ENCODE measurements at regions not wholly inside any gene's neighbourhood (a gene's known extent, or its start where the extent isn't known, plus 50 kb on each side); places are given as distances from the start of the nearest gene placed in this dataset.

DNA sequence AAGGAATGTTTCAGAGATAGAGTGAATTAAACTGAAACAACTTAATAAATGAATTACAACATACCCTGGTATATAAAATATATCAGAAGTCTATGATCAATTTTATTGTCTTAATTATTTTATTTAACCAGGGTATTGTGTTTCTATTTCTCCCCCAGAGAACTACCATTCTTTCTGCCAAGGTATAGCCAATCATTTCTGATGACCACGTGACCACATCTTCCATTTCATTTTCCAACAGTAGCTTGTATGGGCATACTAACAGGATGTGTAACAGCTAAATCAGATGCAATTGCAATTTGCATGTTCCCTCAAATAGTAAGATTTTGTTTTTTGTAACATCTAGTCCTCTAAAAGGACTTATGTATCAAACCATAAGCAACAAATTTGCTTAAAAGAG is 123.9 kb upstream of the COL1A2 start:
- DNase-seq (ENCODE audit: low read depth, low spot score) = no peak

DNA sequence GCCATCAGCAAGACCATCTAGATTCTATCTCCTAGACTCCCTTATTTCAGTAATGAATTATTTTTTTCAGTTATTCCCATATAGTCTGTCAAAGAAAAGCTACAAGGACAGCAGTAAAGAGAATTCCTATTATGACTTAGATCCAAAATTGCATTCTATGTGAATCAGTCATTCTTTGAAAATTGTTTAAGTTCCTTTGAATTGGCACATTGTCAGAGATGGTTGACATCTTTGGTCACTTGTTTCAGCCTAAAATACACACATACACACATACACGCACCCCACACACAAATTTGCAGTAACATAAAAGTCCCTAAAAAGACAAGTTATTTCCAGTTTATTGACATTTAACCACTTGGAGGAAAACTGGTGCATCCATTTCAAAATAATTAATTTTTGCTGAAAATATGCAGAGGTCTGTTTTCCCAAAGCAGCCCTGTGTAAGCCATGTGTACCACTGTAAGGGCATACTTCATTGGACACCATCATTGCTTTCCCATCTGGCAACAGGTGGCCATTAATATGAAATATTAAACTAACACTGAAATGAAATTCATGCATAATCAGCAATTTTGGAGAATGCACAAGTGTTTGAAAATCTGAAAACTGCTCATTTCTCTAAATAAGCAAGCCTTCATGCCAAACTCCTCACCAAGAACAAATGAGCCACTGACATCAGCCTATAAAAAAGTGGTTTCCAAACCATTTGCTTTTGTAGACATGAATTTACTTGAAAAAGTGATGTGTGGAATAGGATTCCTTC is 121.7 kb upstream of the COL1A2 start:
- DNase-seq (ENCODE audit: low read depth, low spot score) = no peak

DNA sequence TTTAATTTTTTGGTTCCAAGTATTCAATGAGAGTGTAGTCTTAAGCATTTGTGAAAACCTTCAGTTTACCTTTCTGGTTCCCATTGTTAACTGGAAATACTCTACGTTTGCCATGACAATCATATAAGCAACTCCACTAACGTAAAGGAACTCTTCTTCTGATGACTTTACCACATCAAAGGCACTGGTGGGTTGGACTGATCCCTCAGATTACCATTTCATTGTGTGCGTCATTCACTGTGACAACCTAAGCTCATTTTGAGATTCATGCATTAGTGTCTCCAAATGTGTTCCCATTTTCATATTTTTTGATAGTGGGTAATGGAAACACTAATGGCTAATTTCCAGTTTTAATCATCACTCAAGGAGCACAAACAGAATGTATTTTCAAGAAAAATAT is 119.9 kb upstream of the COL1A2 start:
- no peak for DNase-seq (ENCODE audit: low read depth, low spot score)

GRCh38 chr7:94276027-94276426 is 118.7 kb upstream of the COL1A2 start:
- no peak for DNase-seq (ENCODE audit: low read depth, low spot score)

- DNase-seq (ENCODE audit: low read depth, low spot score) = no peak
These were observed 117.9 kb upstream of the COL1A2 start for GRCh38 chr7:94276795-94277194.

DNA sequence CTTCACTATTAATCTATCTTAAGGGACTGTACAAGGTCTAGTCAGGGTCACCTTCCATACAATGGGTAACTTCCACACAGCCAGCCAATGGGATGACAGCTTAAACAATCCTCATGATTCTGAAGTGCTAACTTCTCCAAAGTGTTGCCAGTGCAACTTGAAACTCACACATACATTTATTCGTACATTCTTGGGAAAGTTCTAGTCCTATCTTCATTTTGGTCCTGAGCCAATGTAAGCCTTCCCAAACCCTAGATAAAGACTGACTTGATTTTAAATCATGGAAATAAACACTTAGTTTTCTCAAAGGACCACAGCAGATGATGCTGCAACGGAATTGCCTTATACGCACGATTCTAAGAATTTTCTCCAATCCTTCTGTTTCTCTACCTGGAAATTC is 117.5 kb upstream of the COL1A2 start:
- no peak for DNase-seq (ENCODE audit: low read depth, low spot score)

GRCh38 chr7:94280851-94281250 is 113.8 kb upstream of the COL1A2 start:
- no peak for DNase-seq (ENCODE audit: low read depth, low spot score)

- DNase-seq (ENCODE audit: low read depth, low spot score) = no peak
These were observed 110.6 kb upstream of the COL1A2 start for GRCh38 chr7:94284104-94284503.

GRCh38 chr7:94286111-94286510 is 108.6 kb upstream of the COL1A2 start:
- no peak for DNase-seq (ENCODE audit: low read depth, low spot score)

GRCh38 chr7:94288096-94288495 is 106.6 kb upstream of the COL1A2 start:
- DNase-seq (ENCODE audit: low read depth, low spot score) = no peak

DNA sequence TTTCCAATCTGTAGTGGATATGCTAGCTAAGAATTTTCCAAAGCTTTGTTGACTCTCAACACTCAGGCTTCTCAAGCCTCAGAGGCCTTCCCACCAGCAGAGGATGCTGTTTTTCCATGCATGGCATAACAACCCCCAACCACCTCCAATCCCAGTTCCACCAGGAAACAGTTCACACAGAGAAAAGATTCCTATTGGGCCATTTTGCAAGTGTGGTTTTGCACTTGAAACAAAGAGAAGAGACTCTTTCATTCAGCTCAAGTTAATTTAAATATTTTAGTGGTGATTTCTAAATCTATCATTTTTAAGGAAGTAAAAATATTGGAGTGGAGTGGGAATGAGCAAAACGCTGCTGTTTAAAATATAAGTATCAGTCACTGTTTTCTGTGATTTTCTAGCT is 105.6 kb upstream of the COL1A2 start:
- DNase-seq (ENCODE audit: low read depth, low spot score) = peak; percentile 75

- DNase-seq (ENCODE audit: low read depth, low spot score) = no peak
These were observed 100.1 kb upstream of the COL1A2 start for GRCh38 chr7:94294471-94295131.

DNA sequence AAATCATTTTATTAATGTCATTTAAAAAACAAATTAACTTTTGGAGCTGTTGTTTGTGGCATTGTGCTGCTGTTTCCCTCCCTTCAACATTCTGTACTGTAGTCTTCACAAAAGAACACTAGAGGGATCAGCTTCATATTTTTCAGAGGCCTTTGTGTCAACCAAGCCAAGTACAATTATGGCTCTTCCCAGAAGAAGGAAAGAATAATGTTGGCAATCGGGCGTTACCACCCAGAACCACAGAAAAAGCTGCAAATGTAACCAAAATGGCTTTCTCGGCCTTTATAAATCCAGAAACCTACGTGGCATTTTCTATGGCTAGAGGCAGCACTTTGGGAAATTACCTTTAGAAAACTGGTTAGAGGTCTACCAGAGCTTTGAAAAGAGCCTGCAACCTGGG is 98.8 kb upstream of the COL1A2 start:
- no peak for DNase-seq (ENCODE audit: low read depth, low spot score)

DNA sequence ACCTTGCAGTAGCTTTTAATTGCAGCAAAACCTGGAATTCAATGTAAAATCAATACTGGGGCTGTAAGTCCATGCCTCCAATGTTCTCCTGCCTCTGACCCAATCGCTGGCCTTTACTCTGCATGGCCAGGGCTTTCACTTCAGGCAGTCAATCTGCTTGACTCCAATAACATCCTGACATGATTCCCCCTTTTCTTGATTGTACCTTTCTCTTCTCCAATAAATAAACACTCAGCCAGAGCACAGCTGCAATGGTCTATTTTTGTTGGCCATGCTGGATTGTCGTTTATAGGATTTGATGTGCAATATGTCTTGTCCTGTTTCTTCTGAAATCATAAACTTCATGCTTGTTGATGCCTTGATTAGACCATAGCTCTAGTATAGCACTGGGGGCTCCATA is 97.8 kb upstream of the COL1A2 start:
- no peak for DNase-seq (ENCODE audit: low read depth, low spot score)

DNA sequence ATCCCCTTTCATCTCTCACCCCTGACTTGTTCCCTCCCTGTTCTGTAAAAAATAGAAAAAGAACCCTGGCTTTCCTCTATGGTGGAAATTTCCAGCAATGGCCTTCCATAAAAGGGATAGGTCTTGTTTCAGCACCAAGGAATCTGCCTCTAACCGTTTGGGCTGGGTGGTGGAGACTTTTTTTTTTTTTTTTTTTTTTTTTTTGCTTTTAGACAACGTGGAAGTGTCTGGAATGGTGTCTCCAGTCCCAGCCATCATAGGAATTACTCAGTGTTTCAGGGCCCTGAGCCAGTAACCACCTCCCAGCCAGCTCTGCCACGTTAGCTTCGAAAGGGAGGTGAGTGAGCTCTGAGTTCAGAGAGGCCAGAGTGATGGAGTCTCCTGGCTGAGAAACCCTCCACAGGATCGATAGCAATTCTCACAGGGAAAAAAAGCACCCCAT is 97.3 kb upstream of the COL1A2 start:
- DNase-seq (ENCODE audit: low read depth, low spot score) = no peak

DNA sequence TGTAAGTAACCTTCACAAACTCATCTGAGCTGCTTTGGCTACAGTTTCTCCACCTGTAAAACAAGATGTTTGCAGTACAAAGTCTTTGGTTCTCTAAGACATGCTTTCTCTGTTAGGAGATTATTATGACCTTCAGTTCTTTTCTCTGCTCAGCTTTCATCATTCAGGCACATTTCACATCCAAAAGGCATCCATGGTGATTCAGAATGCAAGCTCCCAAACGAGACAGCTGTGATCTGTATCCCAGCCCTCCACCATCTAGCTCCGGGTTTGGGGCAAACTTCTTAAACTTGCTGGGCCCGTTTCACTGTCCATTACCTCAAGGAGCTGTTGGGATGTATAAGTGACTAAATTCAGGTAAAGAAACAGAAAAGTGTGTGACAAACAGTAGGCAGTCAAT is 95.8 kb upstream of the COL1A2 start:
- no peak for DNase-seq (ENCODE audit: low read depth, low spot score)

- DNase-seq (ENCODE audit: low read depth, low spot score) = no peak
These were observed 94.4 kb upstream of the COL1A2 start for GRCh38 chr7:94300176-94300835.

GRCh38 chr7:94301024-94301586 is 93.6 kb upstream of the COL1A2 start:
- peak; percentile 70 for DNase-seq (ENCODE audit: low read depth, low spot score)

DNA sequence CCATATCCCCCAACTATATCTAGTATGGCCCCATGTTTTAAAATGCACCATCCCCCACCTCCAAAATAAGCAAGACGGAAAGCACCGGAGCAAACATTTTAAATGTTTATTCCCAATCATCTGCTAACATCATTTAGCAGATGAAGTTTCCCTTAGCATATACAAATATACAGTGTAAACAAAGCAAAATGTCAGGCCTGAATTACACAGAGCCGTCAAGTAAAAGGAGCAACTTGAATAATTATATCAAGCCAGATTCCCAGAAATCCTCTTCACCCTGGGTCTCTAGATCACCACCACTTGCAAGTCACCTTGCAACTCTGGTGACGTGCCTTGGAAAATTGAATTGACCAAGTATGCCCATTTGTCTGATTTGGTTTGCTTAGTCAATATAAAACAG is 91.6 kb upstream of the COL1A2 start:
- no peak for DNase-seq (ENCODE audit: low read depth, low spot score)

DNA sequence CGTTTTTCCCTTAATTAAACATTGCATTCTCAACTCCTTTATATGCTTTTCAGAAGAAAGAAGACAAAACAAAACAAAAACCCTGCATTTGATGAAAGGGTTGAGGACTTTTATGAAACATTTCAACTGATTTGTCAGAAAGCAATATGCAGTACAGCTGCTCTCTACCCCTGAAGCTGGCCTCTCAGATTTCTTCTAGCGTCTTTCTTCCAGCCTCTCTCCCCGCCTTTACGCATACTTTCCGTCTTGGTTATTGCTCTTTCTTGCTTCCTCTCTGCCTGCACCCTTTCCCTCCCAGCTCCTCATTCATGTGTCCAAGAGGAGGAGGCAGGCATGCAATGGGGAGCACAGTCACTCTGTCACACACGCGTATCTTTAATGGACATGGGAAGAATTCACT is 91.0 kb upstream of the COL1A2 start:
- DNase-seq (ENCODE audit: low read depth, low spot score) = no peak

- DNase-seq (ENCODE audit: low read depth, low spot score) = no peak
These were observed 89.8 kb upstream of the COL1A2 start for GRCh38 chr7:94304878-94305277.

- no peak for DNase-seq (ENCODE audit: low read depth, low spot score)
These were observed 88.9 kb upstream of the COL1A2 start for GRCh38 chr7:94305836-94306235.

All from iPS DF 19.7 (cell line).